Keratinocyte (primary cell): ENCODE measurements at regions not wholly inside any gene's neighbourhood (a gene's known extent, or its start where the extent isn't known, plus 50 kb on each side); places are given as distances from the start of the nearest gene placed in this dataset.
A peak's percentile ranks its signal among the peaks of the same experiment; 100 is the strongest.

Experiments
- DNase-seq: peaks from one replicate; pipeline ENCODE4 v3.0.0-alpha.2; 2011; ENCODE audit warnings: low read depth, missing footprints, low spot score
- FAIRE-seq: peaks from 2 replicates; lab custom pipeline; 2011; peaks lifted over from hg19 to GRCh38; lab: Jason Lieb, UNC
- H2AFZ ChIP-seq: 2 replicates; pipeline ENCODE4 v1.6.0; 2012; ENCODE audit warnings: low read length, control low read depth, inconsistent platforms; ENCODE audit not compliant: control insufficient read depth
- H3K27ac ChIP-seq: 2 replicates; pipeline ENCODE4 v1.5.1; 2011; ENCODE audit warnings: low read length; ENCODE audit not compliant: control insufficient read depth, insufficient read depth
- H3K27me3 ChIP-seq: 3 replicates; pipeline ENCODE4 v1.6.0; 2011; ENCODE audit warnings: low read length; ENCODE audit not compliant: control insufficient read depth, insufficient read depth; ENCODE audit errors: extremely low read depth
- H3K36me3 ChIP-seq, 2 experiments: 2 replicates in 1 of 2; 3 replicates in 1 of 2; pipeline ENCODE4 v1.5.1; 2011; ENCODE audit warnings: low read length in 2 of 2, mild to moderate bottlenecking in 1 of 2; ENCODE audit not compliant: control insufficient read depth in 2 of 2, insufficient read depth in 2 of 2; ENCODE audit errors: extremely low read depth in 1 of 2
- H3K4me1 ChIP-seq: 3 replicates; pipeline ENCODE4 v1.5.1; 2011; ENCODE audit warnings: low read length; ENCODE audit not compliant: control insufficient read depth, insufficient read depth; ENCODE audit errors: extremely low read depth
- H3K4me2 ChIP-seq: 3 replicates; pipeline ENCODE4 v1.6.0; 2011; ENCODE audit warnings: low read depth, low read length; ENCODE audit not compliant: control insufficient read depth, insufficient read depth; ENCODE audit errors: extremely low read depth
- H3K4me3 ChIP-seq, 3 experiments: fragments of 200-600 bp in 1 of 3; sonication (generic) in 1 of 3; 2 replicates in 2 of 3; 3 replicates in 1 of 3; pipeline ENCODE4 v1.5.1; 2011 to 2016; ENCODE audit warnings: low read length in 3 of 3, mild to moderate bottlenecking in 3 of 3, control low read depth in 2 of 3, inconsistent platforms in 1 of 3, low read depth in 1 of 3, mixed read lengths in 1 of 3, mixed run types in 1 of 3, moderate library complexity in 1 of 3; ENCODE audit not compliant: control insufficient read depth in 2 of 3, insufficient read depth in 2 of 3; ENCODE audit errors: extremely low read depth in 1 of 3
- H3K79me2 ChIP-seq: 2 replicates; pipeline ENCODE4 v1.6.0; 2012; ENCODE audit warnings: low read length; ENCODE audit not compliant: control insufficient read depth, insufficient read depth
- H3K9ac ChIP-seq: 3 replicates; pipeline ENCODE4 v1.6.0; 2011; ENCODE audit warnings: low read length; ENCODE audit not compliant: control insufficient read depth, insufficient read depth; ENCODE audit errors: extremely low read depth
- H3K9me1 ChIP-seq: 3 replicates; pipeline ENCODE4 v1.6.0; 2011; ENCODE audit warnings: low read length; ENCODE audit not compliant: control insufficient read depth, insufficient read depth; ENCODE audit errors: extremely low read depth
- H3K9me3 ChIP-seq: 2 replicates; pipeline ENCODE4 v1.5.1; 2012; ENCODE audit warnings: low read depth, low read length; ENCODE audit not compliant: control insufficient read depth
- H4K20me1 ChIP-seq: 3 replicates; pipeline ENCODE4 v1.6.0; 2011; ENCODE audit warnings: low read length; ENCODE audit not compliant: control insufficient read depth, insufficient read depth; ENCODE audit errors: extremely low read depth
- EZH2 ChIP-seq: IDR thresholded peaks from one replicate; pipeline ENCODE4 v1.6.1; 2012; ENCODE audit warnings: inconsistent platforms, mild to moderate bottlenecking, low read length, moderate library complexity
- dilution Hi-C: fragments of 300-500 bp; cut with MboI; formaldehyde crosslinking; loops from one replicate; pipeline ENCODE4 v1.7.0; 2020; ENCODE audit warnings: low sequenced_read_pairs; ENCODE audit not compliant: extremely low pct_ligation_motif_present
- TF ChIP-seq, protein P1 (sequence below), 3 experiments: IDR thresholded peaks in 1 of 3; conservative IDR thresholded peaks in 1 of 3; optimal IDR thresholded peaks in 1 of 3; 2 replicates in 2 of 3; 3 replicates in 1 of 3; pipeline versions ENCODE3 to v1.5.1; 2011; ENCODE audit warnings: low read length in 3 of 3, mild to moderate bottlenecking in 3 of 3, moderate library complexity in 2 of 3, control low read depth in 1 of 3, inconsistent platforms in 1 of 3; ENCODE audit not compliant: insufficient read depth in 2 of 3; ENCODE audit errors: extremely low read depth in 1 of 3

DNA sequence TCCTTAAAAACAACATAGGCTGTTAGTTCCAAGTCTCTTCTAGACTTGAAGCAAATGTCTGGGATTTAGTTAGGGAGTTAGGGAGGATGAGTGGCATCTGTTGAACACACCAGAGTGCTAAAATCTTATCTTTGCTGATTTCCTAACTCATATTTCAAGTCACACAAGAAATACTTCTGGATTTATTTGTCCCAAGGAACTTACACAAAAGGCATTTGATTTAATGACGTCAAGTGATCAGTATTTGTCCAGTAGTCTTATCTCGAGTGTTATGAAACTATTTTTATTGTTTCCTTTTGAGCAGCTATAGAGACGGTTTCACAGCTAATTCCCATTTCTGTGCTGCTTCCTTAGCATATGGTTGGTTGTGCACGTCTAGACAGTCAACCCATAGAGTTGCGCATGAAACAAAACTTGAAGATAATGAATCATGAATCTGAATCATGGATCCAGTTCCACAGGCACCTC lies 140.5 kb upstream of the TUT7 start:
- FAIRE-seq, result peak; percentile 81
- no peaks in the 10 kb centered on the region for H3K36me3 ChIP-seq
- no peak for TF ChIP-seq EZH2
- TF ChIP-seq, protein P1, sequence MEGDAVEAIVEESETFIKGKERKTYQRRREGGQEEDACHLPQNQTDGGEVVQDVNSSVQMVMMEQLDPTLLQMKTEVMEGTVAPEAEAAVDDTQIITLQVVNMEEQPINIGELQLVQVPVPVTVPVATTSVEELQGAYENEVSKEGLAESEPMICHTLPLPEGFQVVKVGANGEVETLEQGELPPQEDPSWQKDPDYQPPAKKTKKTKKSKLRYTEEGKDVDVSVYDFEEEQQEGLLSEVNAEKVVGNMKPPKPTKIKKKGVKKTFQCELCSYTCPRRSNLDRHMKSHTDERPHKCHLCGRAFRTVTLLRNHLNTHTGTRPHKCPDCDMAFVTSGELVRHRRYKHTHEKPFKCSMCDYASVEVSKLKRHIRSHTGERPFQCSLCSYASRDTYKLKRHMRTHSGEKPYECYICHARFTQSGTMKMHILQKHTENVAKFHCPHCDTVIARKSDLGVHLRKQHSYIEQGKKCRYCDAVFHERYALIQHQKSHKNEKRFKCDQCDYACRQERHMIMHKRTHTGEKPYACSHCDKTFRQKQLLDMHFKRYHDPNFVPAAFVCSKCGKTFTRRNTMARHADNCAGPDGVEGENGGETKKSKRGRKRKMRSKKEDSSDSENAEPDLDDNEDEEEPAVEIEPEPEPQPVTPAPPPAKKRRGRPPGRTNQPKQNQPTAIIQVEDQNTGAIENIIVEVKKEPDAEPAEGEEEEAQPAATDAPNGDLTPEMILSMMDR (optimal IDR thresholded peaks at IDR 0.05 in 1 of 3, IDR thresholded peaks at IDR 0.05 in 1 of 3, conservative IDR thresholded peaks at IDR 0.05 in 1 of 3; ENCODE audit: extremely low read depth in 1 of 3, insufficient read depth in 2 of 3, low read length in 3 of 3), result no peak
- H3K27me3 ChIP-seq, result no peaks in the 10 kb centered on the region
- peak overlapping the region; percentile 76 for H3K27ac ChIP-seq
- H3K4me2 ChIP-seq, result peak overlapping the region; percentile 59
- peaks cover 19% of the 10 kb centered on the region for H3K4me1 ChIP-seq
- no peaks in the 10 kb centered on the region for H3K79me2 ChIP-seq
- H3K9ac ChIP-seq, result peak overlapping the region; percentile 40
- peak overlapping the region in 1 of 3 experiments; percentile 14 for H3K4me3 ChIP-seq
- no peaks in the 10 kb centered on the region for H4K20me1 ChIP-seq
- peak overlapping the region; percentile 74 for H2AFZ ChIP-seq
- peak; percentile 73 for DNase-seq
- dilution Hi-C loops, result no loop called here
- H3K9me1 ChIP-seq, result no peaks in the 10 kb centered on the region
- H3K9me3 ChIP-seq, result no peaks in the 10 kb centered on the region

DNA sequence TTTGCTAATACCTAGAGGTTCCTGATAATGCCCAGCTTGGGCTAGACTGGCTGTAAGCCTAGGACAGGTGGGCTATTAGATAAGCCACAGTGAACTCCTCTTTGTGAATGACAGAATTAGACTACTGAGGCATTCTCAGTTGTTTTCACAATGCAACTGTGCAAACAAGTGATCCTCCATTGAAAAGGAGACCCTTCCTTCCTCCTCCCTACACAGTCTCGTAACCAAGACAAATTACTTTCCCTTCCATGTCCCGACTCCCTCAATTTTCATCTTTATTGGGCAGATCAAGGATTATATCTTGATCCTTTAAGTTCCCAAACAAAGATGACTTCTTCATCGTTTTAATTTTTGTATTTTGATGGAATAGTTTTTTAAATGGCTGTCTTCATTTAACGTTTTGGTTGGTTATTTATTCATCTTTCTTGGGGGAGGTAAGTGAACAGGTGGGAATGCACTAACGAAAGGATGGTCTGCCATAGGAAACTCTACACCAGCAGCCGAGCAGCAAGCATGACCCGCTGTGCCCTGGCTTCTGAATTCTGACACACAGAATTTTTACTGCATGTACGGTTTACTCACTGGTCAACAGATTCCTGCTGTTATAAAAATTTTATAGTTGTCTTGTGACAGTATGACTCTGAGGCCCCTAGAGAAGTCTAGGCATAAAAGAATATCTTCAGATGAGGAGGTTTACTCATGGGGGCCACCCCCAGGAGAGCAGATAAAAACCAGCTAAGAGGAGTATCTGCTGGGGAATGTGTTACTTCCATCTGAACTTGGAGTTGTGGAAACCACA lies 137.5 kb upstream of the TUT7 start:
- H3K4me2 ChIP-seq, result no peak overlapping the region
- DNase-seq, result no peak
- no peak overlapping the region for H3K4me3 ChIP-seq
- no peaks in the 10 kb centered on the region for H4K20me1 ChIP-seq
- dilution Hi-C loops, result no loop called here
- no peak overlapping the region for H2AFZ ChIP-seq
- H3K79me2 ChIP-seq, result no peaks in the 10 kb centered on the region
- H3K27me3 ChIP-seq, result no peaks in the 10 kb centered on the region
- FAIRE-seq, result peak; percentile 29
- peaks cover 19% of the 10 kb centered on the region for H3K4me1 ChIP-seq
- H3K9ac ChIP-seq, result no peak overlapping the region
- no peaks in the 10 kb centered on the region for H3K36me3 ChIP-seq
- no peaks in the 10 kb centered on the region for H3K9me1 ChIP-seq
- TF ChIP-seq EZH2, result no peak
- TF ChIP-seq, protein P1 (optimal IDR thresholded peaks at IDR 0.05 in 1 of 3, IDR thresholded peaks at IDR 0.05 in 1 of 3, conservative IDR thresholded peaks at IDR 0.05 in 1 of 3; ENCODE audit: extremely low read depth in 1 of 3, insufficient read depth in 2 of 3, low read length in 3 of 3), result no peak
- no peak overlapping the region for H3K27ac ChIP-seq
- no peaks in the 10 kb centered on the region for H3K9me3 ChIP-seq
